ENCODE measurements at regions not wholly inside any gene's neighbourhood (a gene's known extent, or its start where the extent isn't known, plus 50 kb on each side); places are given as distances from the start of the nearest gene placed in this dataset.

DNA sequence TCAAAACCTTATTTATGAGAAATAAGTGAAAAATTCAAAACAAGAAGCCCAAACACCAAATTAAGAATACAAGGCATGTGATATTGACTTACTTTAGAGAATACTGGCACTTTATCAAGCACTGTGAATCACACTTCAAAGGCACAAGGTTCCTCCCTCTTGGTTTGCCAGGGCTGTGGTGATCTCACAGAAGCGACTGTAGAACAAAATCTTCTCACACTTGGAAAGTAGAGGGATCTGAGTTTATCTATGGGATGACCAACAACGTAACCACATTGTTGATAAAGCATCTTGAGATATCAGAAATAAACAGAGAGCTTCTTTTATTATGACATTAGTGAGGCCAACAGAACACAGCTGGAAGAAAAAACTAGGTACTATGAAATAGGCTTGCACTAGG is 295.9 kb downstream of the NFIB start (continued):
- TF ChIP-seq CBX3 (IDR thresholded peaks at IDR 0.05; ENCODE audit: borderline replicate concordance, low read depth) (no peak), CHD2 (IDR thresholded peaks at IDR 0.05; ENCODE audit: borderline replicate concordance, low read depth, low read length) (no peak)

DNA sequence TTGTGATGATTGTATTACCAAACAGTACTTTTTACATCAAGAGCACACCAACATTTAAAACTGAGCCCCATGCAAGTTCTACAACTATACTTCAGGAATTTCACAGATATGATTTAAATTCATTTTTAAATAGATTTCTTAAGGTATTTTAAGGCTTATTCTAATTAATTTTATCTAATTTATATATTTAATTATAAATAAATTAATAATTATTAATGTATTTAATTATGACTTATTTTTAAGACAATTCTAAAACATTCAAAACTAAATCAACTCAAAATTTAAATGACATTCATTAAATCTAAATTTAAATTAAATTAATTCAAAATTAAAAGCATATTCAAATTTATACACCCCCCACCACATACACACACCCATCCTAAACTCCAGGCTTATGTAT is 299.2 kb downstream of the NFIB start:
- Histone ChIP-seq H3K4me3 (no peak overlapping the region), H4K20me1 (ENCODE audit: control insufficient read depth, insufficient read depth) (no peaks in the 10 kb centered on the region), H3K9ac (ENCODE audit: control insufficient read depth, insufficient read depth, low read length) (no peak overlapping the region), H3K36me3 (ENCODE audit: control insufficient read depth in 2 of 2, insufficient read depth in 2 of 2, low read length in 1 of 2) (no peaks in the 10 kb centered on the region), H3K4me1 (ENCODE audit: control insufficient read depth, insufficient read depth, low read length) (no peaks in the 10 kb centered on the region), H3K27ac (ENCODE audit: control insufficient read depth, insufficient read depth) (no peak overlapping the region), H3K4me2 (ENCODE audit: control insufficient read depth, insufficient read depth) (no peak overlapping the region), H3K9me3 (replicated peaks; ENCODE audit: control insufficient read depth, insufficient read depth, low read length) (no peaks in the 10 kb centered on the region), H3K79me2 (ENCODE audit: control insufficient read depth, insufficient read depth, low read length) (no peaks in the 10 kb centered on the region), H2AFZ (ENCODE audit: control insufficient read depth, low read depth, low read length) (no peak overlapping the region), H3K27me3 (replicated peaks in 1 of 2; ENCODE audit: control insufficient read depth in 2 of 2, insufficient read depth in 2 of 2, low read length in 1 of 2) (no peaks in the 10 kb centered on the region)
- CTCF ChIA-PET = no interaction called here
- no peak for FAIRE-seq
- in situ Hi-C loops (cut with MboI) (loop anchor here (10.0 kb wide), 1 partner anchor 60 kb away; no protein-coding TSS in a partner anchor), intact Hi-C loops (cut with micrococcal nuclease; ENCODE audit: unreplicated experiment) (no loop called here)
- BruUV-seq (replicated peaks) = no TSS peak
- ATAC-seq = no peak
- POLR2A ChIA-PET = no interaction called here
- no peak for DNase-seq (ENCODE audit: low read depth, low spot score)
- RAD21 ChIA-PET (ENCODE audit: unreplicated experiment) = no interaction called here
- SMC1A ChIA-PET (ENCODE audit: uncharacterized antibody, unreplicated experiment) = no interaction called here
- TF ChIP-seq EED (IDR thresholded peaks at IDR 0.05; ENCODE audit: low read depth) (no peak), YY1 (IDR thresholded peaks at IDR 0.05; ENCODE audit: low read depth, low read length) (no peak), SRF (IDR thresholded peaks at IDR 0.05; ENCODE audit: low read depth in 2 of 2, low read length in 2 of 2) (no peak), CBFB (IDR thresholded peaks at IDR 0.05; ENCODE audit: low read depth) (no peak)
- TF ChIP-seq, protein P1, sequence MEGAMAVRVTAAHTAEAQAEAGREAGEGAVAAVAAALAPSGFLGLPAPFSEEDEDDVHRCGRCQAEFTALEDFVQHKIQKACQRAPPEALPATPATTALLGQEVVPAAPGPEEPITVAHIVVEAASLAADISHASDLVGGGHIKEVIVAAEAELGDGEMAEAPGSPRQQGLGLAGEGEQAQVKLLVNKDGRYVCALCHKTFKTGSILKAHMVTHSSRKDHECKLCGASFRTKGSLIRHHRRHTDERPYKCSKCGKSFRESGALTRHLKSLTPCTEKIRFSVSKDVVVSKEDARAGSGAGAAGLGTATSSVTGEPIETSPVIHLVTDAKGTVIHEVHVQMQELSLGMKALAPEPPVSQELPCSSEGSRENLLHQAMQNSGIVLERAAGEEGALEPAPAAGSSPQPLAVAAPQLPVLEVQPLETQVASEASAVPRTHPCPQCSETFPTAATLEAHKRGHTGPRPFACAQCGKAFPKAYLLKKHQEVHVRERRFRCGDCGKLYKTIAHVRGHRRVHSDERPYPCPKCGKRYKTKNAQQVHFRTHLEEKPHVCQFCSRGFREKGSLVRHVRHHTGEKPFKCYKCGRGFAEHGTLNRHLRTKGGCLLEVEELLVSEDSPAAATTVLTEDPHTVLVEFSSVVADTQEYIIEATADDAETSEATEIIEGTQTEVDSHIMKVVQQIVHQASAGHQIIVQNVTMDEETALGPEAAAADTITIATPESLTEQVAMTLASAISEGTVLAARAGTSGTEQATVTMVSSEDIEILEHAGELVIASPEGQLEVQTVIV (IDR thresholded peaks at IDR 0.05; ENCODE audit: borderline replicate concordance, partially characterized antibody) = no peak
- TF ChIP-seq, protein P2, sequence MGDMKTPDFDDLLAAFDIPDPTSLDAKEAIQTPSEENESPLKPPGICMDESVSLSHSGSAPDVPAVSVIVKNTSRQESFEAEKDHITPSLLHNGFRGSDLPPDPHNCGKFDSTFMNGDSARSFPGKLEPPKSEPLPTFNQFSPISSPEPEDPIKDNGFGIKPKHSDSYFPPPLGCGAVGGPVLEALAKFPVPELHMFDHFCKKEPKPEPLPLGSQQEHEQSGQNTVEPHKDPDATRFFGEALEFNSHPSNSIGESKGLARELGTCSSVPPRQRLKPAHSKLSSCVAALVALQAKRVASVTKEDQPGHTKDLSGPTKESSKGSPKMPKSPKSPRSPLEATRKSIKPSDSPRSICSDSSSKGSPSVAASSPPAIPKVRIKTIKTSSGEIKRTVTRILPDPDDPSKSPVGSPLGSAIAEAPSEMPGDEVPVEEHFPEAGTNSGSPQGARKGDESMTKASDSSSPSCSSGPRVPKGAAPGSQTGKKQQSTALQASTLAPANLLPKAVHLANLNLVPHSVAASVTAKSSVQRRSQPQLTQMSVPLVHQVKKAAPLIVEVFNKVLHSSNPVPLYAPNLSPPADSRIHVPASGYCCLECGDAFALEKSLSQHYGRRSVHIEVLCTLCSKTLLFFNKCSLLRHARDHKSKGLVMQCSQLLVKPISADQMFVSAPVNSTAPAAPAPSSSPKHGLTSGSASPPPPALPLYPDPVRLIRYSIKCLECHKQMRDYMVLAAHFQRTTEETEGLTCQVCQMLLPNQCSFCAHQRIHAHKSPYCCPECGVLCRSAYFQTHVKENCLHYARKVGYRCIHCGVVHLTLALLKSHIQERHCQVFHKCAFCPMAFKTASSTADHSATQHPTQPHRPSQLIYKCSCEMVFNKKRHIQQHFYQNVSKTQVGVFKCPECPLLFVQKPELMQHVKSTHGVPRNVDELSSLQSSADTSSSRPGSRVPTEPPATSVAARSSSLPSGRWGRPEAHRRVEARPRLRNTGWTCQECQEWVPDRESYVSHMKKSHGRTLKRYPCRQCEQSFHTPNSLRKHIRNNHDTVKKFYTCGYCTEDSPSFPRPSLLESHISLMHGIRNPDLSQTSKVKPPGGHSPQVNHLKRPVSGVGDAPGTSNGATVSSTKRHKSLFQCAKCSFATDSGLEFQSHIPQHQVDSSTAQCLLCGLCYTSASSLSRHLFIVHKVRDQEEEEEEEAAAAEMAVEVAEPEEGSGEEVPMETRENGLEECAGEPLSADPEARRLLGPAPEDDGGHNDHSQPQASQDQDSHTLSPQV (IDR thresholded peaks at IDR 0.05) = no peak
- TF ChIP-seq, protein P3, sequence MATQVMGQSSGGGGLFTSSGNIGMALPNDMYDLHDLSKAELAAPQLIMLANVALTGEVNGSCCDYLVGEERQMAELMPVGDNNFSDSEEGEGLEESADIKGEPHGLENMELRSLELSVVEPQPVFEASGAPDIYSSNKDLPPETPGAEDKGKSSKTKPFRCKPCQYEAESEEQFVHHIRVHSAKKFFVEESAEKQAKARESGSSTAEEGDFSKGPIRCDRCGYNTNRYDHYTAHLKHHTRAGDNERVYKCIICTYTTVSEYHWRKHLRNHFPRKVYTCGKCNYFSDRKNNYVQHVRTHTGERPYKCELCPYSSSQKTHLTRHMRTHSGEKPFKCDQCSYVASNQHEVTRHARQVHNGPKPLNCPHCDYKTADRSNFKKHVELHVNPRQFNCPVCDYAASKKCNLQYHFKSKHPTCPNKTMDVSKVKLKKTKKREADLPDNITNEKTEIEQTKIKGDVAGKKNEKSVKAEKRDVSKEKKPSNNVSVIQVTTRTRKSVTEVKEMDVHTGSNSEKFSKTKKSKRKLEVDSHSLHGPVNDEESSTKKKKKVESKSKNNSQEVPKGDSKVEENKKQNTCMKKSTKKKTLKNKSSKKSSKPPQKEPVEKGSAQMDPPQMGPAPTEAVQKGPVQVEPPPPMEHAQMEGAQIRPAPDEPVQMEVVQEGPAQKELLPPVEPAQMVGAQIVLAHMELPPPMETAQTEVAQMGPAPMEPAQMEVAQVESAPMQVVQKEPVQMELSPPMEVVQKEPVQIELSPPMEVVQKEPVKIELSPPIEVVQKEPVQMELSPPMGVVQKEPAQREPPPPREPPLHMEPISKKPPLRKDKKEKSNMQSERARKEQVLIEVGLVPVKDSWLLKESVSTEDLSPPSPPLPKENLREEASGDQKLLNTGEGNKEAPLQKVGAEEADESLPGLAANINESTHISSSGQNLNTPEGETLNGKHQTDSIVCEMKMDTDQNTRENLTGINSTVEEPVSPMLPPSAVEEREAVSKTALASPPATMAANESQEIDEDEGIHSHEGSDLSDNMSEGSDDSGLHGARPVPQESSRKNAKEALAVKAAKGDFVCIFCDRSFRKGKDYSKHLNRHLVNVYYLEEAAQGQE (IDR thresholded peaks at IDR 0.05; ENCODE audit: low read depth, low read length) = no peak
